ENCODE measurements at regions not wholly inside any gene's neighbourhood (a gene's known extent, or its start where the extent isn't known, plus 50 kb on each side); places are given as distances from the start of the nearest gene placed in this dataset.

DNA sequence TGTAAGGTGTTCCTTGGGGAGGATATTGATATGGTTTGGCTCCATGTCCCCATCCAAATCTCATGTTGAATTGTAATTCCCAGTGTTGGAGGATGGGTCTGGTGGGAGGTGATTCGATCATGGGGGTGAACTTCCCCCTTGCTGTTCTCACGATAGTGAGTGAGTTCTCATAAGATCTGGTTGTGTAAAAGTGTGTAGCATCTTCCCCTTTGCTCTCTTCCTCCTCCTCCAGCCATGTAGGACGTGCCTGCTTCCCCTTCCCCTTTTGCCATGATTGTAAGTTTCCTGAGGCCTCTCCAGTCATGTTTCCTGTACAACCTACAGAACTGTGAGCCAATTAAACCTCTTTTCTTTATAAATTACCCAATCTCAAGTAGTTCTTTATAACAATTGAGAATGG, 458.7 kb downstream of the LPIN1 start:
- no peak for DNase-seq (ENCODE audit: low read depth in 2 of 2)

DNA sequence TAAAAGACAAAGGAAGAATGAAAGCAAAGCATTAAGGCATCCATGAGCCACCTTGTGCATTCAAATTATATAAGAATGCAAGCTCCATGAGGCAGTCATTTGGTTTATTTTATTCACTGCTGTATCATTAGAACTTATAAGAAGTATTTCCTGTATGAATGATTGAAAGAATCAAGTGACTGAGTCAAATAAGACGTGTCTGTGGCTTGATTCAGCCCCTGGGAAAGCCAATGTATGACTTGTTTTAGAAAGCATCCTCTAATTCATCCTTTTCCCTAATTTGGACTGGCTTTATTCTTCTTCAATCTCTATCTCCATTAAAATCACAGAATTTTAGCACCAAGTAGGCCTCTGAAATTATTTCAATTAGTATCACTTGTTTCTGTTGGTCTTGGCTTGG, 461.1 kb downstream of the LPIN1 start:
- no peak for DNase-seq (ENCODE audit: low read depth in 2 of 2)

DNA sequence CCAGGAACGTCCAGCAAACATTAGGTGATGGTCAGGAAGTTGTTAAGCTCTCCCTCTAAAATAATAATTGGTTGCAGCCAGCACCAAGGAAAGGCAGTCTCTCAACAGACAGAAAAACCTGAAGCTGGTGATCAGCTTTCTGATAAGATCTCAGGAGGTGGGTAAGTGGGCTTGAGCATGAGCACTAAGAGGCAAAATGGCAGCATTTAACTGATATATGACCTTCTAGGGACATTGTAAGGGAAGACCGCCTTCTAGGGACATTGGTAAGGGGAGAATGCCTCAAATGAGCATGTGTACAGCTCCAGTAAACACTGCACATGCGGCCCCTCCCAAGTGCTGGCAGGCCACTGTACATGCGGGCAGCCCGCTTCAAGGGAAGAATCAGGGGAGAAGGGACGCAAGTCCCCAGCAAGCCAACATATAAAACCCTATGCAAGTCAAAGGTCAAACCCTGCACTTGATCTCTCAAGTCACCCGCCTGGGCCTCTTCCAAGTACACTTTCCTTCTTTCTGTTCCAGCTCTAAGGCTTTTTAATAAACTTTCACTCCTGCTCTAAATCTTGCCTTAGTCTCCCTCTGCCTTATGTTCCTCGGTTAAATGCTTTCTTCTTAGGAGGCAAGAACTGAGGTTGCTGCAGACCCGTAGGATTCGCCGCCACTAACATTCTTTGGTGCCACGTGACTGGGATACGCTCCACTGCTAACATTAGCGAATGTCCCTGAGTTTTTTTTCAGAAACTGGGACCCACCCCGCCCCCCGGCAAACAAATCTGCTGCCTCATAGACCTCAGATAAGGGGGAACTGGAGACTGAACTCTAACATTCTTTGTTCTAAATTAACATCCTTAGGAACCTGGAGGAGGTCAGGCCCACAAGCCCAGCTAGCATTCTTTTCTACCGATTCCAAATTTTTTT, 463.8 kb downstream of the LPIN1 start:
- no peak for DNase-seq (ENCODE audit: low read depth in 2 of 2)

DNA sequence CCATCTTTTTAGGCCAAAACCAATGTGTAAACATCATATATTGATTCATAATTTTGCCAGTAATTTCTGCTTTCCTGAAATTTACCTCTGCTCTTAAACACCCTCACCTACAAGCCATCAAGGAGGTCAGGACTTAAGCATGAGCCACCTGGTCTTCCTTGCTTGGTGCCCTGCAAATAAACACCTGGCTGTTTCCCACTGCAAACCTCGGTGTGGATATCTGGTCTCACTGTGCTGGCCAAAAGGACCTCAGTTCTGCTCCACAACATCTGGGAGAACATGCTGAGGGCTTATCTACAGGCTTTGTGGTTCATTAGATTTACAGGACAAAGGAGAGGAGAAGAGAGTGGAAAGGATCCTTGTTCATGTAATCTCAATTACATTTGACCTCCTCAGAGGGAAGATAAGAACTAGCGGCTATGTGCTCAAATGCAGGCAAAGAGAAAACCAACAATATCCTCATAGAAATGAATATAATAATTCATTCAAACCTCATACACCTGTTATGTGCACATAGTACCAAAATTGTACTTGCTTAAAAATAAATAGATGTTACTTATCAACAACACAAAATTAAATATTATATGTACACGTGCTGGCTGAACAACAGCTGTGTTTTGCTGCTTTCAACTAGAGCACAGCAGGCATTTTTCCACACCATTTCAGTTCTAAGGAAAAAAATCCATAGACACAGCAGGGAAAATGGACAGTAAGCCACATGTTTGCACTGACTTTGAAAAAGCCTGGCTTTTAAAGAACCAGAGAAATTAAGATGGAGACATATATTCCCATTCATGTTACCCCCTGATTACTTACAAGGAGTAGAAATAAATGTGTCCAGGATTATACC, 465.1 kb downstream of the LPIN1 start:
- no peak for DNase-seq (ENCODE audit: low read depth in 2 of 2)

DNA sequence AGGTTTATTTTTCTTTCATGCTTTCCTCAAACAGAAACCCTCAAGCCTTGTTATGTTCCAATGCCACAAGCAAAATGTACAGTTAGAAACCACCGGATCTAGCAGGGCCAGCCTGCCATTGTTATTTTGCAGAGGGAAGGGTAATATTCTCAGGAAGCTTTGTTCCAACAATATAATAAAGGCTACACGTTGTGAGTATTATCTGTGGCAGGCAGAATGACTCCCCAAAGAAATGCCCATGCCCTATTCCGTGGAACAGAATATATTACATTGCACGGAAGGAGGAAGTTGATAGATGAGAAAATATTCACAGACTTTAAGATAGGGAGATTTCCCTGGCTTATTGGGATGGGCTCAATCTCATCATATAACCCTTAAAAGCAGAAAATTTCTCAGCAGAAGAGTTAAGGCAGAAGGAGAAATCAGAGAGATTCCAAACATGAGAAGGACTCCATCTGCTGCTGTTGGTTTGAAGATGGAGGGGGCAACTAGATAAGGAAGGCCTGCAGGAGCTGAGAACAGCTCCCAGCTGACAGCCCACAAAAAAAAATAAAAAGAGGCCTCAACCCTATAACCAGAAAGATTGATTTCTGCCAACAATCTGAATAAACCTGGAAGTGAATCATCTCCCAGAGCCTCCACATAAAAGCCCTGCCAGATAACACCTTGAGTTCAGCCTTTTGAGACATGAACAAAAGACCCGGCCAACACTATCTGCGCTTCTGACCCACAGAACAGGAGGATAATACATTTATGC, 466.6 kb downstream of the LPIN1 start:
- no peak for DNase-seq (ENCODE audit: low read depth in 2 of 2)

DNA sequence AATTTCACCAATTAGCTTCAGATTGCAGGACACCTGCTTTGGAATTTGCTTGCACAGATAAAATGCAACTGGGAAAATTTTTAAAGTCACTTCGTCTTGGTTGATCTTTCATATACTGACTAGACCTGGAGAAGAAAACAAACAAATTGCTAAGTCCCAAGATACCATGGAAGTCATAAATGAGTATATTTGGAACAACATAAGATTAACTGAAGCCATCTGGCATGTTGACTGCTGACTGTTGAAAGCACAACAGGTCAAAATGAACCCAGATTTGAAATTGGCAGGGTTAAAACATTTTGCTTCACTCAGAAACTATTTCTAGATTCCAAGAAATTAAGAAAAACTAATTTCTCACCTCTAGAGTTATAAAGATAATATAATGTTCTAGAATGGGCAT, 470.7 kb downstream of the LPIN1 start:
- DNase-seq (ENCODE audit: low read depth in 2 of 2), result no peak

DNA sequence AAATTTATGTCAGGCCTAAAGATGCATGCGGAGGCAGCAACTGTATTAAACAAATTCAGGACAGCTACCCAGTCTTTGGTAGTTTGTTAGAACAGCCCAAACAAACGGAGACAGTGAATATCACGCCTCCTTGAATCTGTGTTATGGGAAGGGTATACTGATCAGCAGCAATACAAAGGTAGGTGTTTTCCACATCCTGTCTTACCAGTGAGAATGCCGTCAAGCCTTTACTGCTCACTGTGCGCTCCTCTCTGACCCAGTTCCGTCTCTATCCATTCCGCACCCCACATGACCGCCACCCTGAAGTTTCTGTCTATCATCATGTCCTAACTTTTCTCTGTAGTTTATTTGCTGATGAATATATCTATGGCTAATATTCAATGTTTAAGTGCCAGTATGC, 473.3 kb downstream of the LPIN1 start:
- DNase-seq (ENCODE audit: low read depth in 2 of 2), result no peak

DNA sequence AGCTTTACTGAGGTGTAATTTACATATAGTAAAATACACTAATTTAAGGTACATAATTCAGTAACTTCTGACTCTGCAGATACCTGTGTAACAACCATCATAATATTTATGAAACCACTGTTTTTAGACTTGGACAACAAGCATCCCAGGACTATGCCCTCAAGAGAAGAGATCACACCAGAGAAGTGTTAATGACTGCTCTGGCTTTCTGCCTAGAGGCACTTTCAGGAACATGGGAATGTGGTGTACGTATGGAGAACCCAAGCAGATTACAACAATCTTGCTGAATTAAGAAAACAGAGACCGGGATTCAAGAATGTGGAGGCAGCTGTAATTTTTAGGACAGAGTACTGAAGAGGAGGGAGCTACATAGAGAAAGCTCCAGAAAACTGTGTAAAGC, 475.2 kb downstream of the LPIN1 start:
- no peak for DNase-seq (ENCODE audit: low read depth in 2 of 2)

DNA sequence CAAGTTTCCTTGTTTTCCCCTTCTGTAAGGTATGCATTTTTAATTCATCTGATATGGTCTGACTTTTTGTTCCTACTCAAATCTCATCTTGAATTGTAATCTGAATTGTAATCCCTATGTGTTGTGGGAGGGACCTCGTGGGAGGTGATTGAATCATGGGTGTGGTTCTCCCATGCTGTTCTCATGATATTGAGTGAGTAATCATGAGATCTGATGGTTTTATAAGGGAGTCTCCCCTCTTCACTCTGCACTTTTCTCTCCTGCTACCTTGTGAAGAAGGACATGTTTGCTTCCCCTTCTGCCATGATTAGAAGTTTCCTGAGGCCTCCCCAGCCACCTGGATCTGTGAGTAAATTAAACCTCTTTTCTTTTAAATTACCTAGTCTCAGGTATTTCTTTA, 476.1 kb downstream of the LPIN1 start:
- no peak for DNase-seq (ENCODE audit: low read depth in 2 of 2)

DNA sequence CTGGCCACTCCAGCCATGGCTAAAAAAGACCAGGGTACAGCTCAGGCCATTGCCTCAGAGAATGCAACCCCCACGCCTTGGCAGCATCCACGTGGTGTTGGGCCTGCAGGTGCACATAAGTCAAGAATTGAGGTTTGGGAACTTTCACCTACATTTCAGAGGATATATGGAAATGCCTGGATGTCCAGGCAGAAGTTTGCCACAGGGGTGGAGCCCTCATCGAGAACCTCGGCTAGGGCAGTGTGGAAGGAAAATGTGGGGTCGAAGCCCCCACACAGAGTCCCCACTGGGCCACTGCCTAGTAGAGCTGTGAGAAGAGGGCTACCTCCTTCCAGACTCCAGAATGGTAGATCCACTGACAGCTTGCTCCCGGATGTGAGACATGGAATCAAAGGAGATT, 477.3 kb downstream of the LPIN1 start:
- no peak for DNase-seq (ENCODE audit: low read depth in 2 of 2)

DNA sequence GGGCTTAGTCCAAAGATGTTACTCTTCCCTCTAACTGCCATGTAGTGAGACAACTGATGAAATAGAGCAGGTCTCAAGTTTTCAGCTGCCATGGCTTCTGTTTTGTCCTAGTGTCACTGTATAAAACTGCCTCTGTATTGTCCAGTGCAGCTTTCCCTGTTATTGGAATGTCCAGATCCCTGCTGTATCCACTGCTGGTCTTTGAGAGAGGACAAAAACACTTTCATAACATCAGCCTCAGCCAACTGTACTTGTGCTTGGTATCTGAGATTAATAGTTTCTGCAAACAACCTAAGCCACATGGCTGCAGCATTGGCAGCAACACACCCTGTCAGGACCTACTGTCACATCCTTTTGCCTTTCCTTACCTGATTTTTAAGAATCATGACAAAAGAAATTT, 480.2 kb downstream of the LPIN1 start:
- no peak for DNase-seq (ENCODE audit: low read depth in 2 of 2)

DNA sequence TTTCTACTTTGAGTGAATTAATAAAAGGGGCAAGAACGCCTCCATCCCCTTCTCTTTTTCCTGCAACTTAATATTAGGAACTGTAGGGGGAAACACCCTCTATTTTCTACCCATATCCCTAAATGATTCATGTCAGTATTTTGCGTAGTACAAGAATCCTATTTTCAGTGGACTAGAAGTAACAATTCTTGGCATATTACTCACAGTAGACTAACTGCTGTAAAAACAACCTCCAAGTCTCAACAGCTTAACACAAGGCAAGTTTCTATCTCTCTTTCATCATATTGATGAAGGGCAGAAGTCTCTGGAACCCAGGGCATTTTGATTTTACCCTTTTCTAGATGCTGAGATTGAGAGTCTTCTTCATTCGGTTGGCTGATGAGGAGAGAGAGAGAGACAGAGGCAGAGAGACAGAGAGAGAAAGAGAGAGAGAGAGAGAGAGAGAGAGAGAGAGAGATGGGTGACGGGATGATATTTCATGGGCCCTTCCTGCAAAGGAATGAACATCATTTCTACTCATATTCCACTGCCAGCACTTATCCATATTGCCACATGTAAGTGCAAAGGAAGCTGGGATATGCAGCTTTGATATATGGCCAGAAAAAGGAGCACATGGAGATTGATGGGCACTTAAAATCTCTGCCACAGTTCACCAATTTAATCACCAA, 481.6 kb downstream of the LPIN1 start:
- no peak for DNase-seq (ENCODE audit: low read depth in 2 of 2)

DNA sequence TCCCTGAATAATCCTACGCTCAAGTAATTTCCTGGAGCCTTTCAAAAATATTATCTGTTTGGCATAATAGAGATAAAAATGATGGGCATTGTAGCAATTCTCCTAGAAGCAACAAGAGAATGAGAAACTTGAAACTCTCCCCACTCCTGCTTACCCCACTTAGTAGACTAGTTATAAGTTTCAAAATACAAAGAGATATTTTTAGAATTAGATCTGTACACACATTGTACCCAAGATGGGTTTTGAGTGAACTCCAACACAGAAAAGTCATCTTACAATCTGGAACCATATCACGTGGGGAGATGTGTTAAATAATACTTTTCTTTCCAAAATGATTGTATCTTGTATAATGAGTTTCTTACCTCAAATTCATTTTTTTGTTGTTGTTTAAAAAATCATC, 484.9 kb downstream of the LPIN1 start:
- DNase-seq (ENCODE audit: low read depth in 2 of 2), result no peak

DNA sequence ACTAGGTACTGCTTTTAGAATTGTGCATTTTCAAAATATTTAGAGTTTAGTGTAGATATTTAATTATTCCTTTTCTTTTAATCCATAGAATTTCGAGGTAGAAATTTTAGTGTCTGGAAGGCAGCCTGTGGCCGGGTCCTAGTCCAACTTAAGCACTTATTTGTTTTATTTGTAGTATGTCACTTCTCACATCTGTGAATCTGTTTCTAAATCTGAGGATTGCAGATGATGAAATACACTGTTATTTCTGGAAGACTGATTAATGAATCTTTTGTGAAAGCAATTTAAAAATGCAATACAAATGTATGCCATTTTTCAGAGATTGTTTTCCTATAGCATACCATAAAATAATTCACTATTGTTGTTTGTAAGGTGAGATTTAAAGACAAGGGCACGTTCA, 483.9 kb upstream of the TRIB2 start:
- no peak for DNase-seq (ENCODE audit: low read depth in 2 of 2)

DNA sequence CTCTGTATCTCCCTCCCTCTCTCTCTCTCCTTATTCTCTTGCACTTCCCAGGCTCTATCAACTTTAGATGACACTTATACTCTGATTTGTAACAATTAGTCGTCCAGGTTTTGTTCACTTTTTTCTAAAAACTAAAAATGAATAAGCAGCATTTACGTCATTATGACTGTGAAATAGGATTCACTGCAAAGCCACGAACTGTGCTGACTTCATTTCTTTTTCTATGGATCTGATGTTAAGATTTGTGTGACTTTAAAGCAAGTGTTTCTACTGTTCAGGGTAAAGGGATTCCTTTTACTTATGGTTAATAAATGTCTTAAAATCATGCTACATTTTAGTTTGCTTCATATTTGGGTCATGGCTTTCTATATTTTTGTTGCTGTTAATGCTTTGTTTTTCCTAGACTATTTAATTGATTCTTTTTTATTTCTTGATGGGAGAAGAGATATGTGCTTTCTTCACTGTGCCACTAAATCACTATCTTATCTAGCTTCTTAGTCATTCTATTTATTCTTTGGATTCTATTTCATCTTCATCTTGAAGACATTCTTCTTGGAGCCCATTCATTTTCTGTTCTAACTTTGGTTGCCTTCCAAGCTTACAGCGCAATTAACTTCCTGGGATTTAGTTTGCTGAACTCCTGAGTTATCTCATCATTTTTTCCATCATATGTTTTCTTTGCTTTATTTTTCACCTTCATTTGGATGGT, 480.4 kb upstream of the TRIB2 start:
- DNase-seq (ENCODE audit: low read depth in 2 of 2), result no peak

DNA sequence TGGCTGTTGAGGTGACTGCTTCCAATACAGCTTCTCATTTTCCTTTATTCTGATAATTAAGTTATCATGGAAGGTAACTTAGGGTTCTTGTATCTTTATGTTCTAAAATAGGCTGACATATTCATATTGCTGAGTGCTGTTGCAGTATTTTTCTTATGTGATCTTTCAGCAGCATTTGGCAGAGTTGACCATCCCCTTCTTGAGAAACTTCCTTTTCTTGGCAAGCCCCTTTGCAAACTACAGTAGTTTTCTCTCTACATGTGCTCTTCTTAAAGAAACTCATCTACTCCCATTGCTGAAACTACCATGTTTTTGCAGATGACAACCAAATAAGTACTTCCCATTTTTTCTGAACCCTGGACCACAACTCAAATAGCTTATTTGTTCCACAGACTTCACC, 476.5 kb upstream of the TRIB2 start:
- no peak for DNase-seq (ENCODE audit: low read depth in 2 of 2)

DNA sequence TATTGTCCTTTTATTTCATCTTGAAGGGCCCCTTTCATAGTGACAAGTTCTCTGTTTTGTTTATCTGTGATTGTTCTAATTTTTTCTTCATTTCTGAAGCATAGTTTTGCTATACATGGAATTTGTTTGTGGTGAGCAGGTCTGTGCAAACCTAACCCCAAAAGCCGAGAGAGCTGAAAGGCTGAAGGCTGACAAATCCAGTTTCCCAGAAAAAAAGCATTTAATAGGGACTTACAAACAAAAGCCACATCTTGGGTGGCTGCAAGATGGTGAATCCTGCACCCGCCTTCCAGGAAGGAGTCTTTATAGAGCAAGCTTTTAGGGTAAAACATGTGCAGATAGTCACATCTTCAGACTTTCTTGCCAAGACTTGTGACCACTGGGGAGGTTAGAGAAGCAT, 473.4 kb upstream of the TRIB2 start:
- no peak for DNase-seq (ENCODE audit: low read depth in 2 of 2)

DNA sequence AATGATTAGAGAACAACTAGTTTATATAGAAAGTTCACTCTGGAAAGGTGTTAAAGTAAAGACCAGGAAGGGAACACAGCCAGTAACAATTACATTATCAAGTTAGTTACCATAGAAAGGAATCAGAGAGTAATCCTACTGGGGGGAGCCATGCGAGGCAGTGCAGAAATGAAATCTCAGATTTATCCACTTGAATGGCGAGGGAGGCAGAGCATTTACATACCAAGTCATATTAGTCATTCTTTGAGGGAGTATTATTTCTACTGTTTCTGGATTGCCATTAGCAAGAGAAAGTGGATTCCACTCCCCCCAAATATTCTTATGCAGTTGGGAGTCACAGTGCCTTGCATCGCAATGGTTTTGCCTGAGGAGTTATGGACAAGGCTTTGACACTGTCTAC, 472.7 kb upstream of the TRIB2 start:
- DNase-seq (ENCODE audit: low read depth in 2 of 2), result no peak

DNA sequence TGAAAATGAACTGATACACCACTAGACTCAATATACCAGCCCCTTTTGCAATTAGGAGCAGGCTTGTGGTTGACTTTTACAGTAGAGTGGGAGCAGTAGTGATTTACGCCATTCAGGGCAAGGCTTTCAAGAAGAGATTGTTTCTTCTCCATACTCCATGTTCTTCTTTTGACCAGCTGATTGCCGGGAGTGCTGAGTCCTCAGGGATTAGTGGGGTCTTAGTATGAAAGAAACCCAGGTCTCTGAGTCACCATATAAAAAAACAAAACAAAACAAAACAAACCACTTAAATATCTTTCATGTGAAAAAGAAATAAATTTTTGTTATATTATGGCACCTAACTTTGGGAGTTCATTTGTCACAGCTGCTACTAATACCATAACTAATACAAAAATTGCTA, 465.6 kb upstream of the TRIB2 start:
- DNase-seq (ENCODE audit: low read depth in 2 of 2), result no peak

DNA sequence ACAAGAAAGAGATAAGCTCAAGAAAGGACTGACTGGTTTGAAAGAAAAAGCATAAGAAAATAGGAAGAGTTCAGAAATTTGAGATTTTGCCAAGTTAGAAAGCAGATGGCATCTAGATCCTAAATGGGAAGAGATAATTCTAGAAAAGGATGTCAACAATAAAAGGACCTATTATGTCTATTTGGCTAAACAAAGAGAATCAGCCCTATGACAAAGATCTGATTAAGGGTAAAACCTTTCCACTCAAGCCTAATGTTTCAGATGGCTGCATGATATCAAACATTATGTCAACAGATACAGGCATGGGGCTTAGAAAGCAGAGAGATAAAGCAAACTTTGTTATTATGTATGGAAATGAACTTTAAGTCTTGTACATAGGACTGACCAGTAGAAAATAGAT, 465.0 kb upstream of the TRIB2 start:
- no peak for DNase-seq (ENCODE audit: low read depth in 2 of 2)

DNA sequence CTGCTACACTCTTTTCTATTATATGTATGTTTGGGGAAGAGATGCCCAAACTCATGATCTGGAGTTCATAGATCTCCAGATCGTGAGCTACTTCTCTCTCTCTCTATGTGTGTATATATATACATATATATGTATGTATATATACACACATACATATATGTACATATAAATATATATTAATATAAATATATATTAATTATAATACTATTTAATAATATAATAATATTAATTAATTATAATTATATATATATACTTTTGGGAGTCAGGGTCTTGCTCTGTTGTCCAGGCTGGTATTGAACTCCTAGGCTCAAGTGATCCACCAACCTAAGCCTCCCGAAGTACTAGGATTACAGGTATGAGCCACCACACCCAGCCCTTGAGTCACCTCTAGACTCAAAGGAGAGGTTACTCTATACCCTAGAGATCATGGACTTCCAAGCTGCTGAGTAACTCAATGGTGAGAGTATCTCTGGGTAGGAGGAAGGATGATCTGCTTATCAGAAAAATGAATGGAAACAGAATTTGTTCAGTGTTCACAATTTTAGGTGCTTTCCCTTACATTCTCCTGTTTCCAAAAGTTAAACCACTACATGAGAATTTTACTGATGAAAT, 463.5 kb upstream of the TRIB2 start:
- DNase-seq (ENCODE audit: low read depth in 2 of 2), result no peak
